MCF 10A (cell line): ENCODE measurements at regions not wholly inside any gene's neighbourhood (a gene's known extent, or its start where the extent isn't known, plus 50 kb on each side); places are given as distances from the start of the nearest gene placed in this dataset.

Source experiments
- BruUV-seq: library from RNA; stranded (reverse); fragments of 400-500 nt; replicated peaks from 2 replicates; lab custom pipeline; 2021; lab: Mats Ljungman, UMichigan
- CTCF ChIA-PET: fragments of 300-600 bp; sonication (Branson Sonifier 250); formaldehyde crosslinking; extraction: SDS; loops from one replicate; lab custom pipeline; 2021; ENCODE audit warnings: antibody characterized with exemption, inconsistent platforms; lab: Yijun Ruan, JAX
- POLR2A ChIA-PET: fragments of 300-600, 350-650 bp; sonication (Branson Sonifier 250); formaldehyde crosslinking; extraction: SDS; loops from one replicate; lab custom pipeline; 2020; ENCODE audit warnings: antibody characterized with exemption, inconsistent platforms; lab: Yijun Ruan, JAX
- DNase-seq: peaks from one replicate; pipeline ENCODE4 v3.0.0-alpha.2; 2018; ENCODE audit not compliant: unreplicated experiment
- H3K27ac Mint-ChIP-seq: one replicate; pipeline ENCODE4 v1.8.0; 2022; ENCODE audit warnings: mild to moderate bottlenecking, low read depth, mixed read lengths; ENCODE audit not compliant: unreplicated experiment
- H3K27me3 Mint-ChIP-seq: one replicate; pipeline ENCODE4 v1.8.0; 2022; ENCODE audit warnings: mixed read lengths; ENCODE audit not compliant: insufficient read depth, unreplicated experiment
- H3K36me3 Mint-ChIP-seq: one replicate; pipeline ENCODE4 v1.8.0; 2022; ENCODE audit warnings: mild to moderate bottlenecking, moderate library complexity, mixed read lengths; ENCODE audit not compliant: insufficient read depth, unreplicated experiment
- H3K4me1 Mint-ChIP-seq: one replicate; pipeline ENCODE4 v1.8.0; 2022; ENCODE audit warnings: mixed read lengths; ENCODE audit not compliant: insufficient read depth, unreplicated experiment
- H3K4me3 Mint-ChIP-seq: one replicate; pipeline ENCODE4 v1.8.0; 2022; ENCODE audit warnings: mild to moderate bottlenecking, moderate library complexity, mixed read lengths; ENCODE audit not compliant: unreplicated experiment
- H3K9me3 Mint-ChIP-seq: one replicate; pipeline ENCODE4 v1.8.0; 2022; ENCODE audit warnings: mixed read lengths; ENCODE audit not compliant: unreplicated experiment
- intact Hi-C: fragments of 100-400 bp; cut with micrococcal nuclease; formaldehyde crosslinking; loops from 2 replicates; pipeline ENCODE4 v1.14.1; 2022
- TF ChIP-seq, protein P1 (sequence below): fragments of 200-600 bp; IDR thresholded peaks from one replicate; pipeline ENCODE4 v1.8.0; 2022; ENCODE audit warnings: antibody characterized with exemption, mild to moderate bottlenecking; ENCODE audit not compliant: unreplicated experiment

DNA sequence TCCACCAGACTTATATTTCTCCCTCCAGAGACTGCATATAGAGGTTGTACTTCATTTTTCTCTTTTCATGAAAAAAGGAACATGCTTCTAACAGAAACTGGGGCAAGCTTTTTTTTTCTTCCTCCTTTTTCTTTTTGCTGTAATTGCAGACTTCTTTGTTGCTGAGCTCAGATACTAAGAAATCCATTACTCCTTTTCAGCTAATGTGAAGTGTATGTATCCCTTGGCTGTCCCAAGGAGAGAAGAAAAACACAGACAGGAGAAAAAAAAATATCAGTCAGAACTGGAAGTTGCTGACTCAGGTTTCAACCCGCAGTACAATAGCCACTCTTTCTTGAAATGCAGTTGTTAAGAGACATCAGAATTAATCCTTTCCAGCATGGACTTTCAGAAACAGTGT, 1248.4 kb downstream of the LRFN5 start:
- TF ChIP-seq, protein P1, sequence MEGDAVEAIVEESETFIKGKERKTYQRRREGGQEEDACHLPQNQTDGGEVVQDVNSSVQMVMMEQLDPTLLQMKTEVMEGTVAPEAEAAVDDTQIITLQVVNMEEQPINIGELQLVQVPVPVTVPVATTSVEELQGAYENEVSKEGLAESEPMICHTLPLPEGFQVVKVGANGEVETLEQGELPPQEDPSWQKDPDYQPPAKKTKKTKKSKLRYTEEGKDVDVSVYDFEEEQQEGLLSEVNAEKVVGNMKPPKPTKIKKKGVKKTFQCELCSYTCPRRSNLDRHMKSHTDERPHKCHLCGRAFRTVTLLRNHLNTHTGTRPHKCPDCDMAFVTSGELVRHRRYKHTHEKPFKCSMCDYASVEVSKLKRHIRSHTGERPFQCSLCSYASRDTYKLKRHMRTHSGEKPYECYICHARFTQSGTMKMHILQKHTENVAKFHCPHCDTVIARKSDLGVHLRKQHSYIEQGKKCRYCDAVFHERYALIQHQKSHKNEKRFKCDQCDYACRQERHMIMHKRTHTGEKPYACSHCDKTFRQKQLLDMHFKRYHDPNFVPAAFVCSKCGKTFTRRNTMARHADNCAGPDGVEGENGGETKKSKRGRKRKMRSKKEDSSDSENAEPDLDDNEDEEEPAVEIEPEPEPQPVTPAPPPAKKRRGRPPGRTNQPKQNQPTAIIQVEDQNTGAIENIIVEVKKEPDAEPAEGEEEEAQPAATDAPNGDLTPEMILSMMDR, result no peak
- Mint-ChIP-seq H3K27me3 (no peaks in the 10 kb centered on the region), H3K4me1 (peaks cover 27% of the 10 kb centered on the region), H3K9me3 (no peaks in the 10 kb centered on the region), H3K36me3 (no peaks in the 10 kb centered on the region), H3K4me3 (no peak overlapping the region), H3K27ac (no peak overlapping the region)
- intact Hi-C loops, result no loop called here
- ChIA-PET CTCF (interaction anchor here (0.6 kb wide), 1 partner anchor 344 kb away, joined by 3 read pairs; no protein-coding TSS in a partner anchor), POLR2A (no interaction called here)
- no TSS peak for BruUV-seq
- DNase-seq, result peak; percentile 5

DNA sequence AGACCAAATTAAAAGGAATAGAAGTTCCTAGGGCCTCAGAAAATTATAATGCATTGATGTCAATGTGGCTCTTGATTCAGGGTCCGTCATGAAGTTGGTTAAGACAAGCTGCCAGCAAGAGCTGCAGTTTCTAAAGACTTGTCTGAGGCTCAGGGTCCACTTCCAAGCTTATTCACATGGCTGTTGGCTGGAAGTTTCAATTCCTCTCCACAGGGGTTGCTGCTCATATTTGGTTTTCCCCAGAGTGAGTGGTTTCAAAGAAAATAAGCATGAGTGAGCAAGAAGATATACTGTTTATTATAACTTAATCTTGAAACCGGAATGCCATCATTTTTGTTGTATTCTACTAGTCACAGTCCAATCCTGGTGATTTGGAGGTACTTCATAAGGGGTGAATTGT, 1247.4 kb downstream of the LRFN5 start:
- Mint-ChIP-seq H3K36me3 (no peaks in the 10 kb centered on the region), H3K9me3 (no peaks in the 10 kb centered on the region), H3K27ac (no peak overlapping the region), H3K4me1 (peaks cover 27% of the 10 kb centered on the region), H3K27me3 (no peaks in the 10 kb centered on the region), H3K4me3 (no peak overlapping the region)
- DNase-seq, result no peak
- ChIA-PET POLR2A (no interaction called here), CTCF (interaction anchor here (0.6 kb wide), 1 partner anchor 9 kb away, joined by 3 read pairs; no protein-coding TSS in a partner anchor)
- TF ChIP-seq, protein P1, result no peak
- intact Hi-C loops, result no loop called here
- BruUV-seq, result no TSS peak

DNA sequence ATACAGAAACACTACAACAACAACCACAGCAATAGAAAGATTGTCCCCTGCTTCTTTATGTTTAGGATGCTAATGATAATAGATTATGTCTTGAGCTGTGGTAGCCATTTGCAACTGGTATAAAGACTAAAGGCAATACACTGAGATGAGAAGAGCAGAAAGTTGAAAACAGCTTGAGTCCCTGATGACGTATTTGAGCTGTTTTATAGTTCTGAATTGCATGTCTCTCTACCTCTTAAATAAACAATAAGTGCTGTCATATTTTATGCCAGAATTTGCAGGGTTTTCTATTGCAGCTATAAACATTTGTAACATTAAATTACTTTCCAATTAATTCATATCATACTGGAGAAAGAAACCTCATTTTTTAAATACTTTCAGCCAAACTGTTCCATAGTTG, 1242.0 kb downstream of the LRFN5 start:
- DNase-seq, result no peak
- Mint-ChIP-seq H3K4me3 (no peak overlapping the region), H3K27ac (no peak overlapping the region), H3K9me3 (peaks cover 7% of the 10 kb centered on the region), H3K27me3 (no peaks in the 10 kb centered on the region), H3K36me3 (no peaks in the 10 kb centered on the region), H3K4me1 (peaks cover 19% of the 10 kb centered on the region)
- intact Hi-C loops, result no loop called here
- no TSS peak for BruUV-seq
- ChIA-PET CTCF (no interaction called here), POLR2A (interaction anchor here (0.7 to 1.0 kb wide), 2 partner anchors 11 to 24 kb away, joined by 3 read pairs; no protein-coding TSS in a partner anchor)
- TF ChIP-seq, protein P1, result no peak

DNA sequence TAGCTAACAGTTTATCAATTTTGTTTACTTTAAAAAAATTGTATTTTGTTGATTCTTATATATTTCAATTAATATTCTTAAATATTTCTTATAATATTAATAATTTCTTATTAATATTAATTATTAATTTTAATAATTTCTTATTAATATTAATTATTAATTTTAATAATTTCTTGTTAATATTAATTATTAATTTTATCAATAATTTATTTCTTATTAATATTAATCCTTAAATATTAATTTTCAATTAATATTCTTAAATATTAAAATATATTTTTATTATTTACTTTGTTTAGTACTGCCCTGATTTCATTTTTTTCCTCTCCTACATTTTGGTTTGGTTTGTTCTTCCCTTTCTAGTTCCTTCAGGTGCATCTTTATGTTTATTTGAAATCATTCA, 1208.1 kb downstream of the LRFN5 start:
- DNase-seq, result no peak
- Mint-ChIP-seq H3K4me1 (peaks cover 5% of the 10 kb centered on the region), H3K9me3 (no peaks in the 10 kb centered on the region), H3K36me3 (no peaks in the 10 kb centered on the region), H3K27ac (no peak overlapping the region), H3K27me3 (no peaks in the 10 kb centered on the region), H3K4me3 (no peak overlapping the region)
- intact Hi-C loops, result no loop called here
- BruUV-seq, result no TSS peak
- CTCF ChIA-PET, result no interaction called here
- TF ChIP-seq, protein P1, result no peak
- POLR2A ChIA-PET, result interaction anchor here (0.6 kb wide), 1 partner anchor 599 kb away, joined by 3 read pairs; no protein-coding TSS in a partner anchor
